GM21526 (cell line): ENCODE measurements at regions not wholly inside any gene's neighbourhood (a gene's known extent, or its start where the extent isn't known, plus 50 kb on each side); places are given as distances from the start of the nearest gene placed in this dataset.

Experiments
- ATAC-seq: cut with Tn5 transposase; IDR thresholded peaks from one replicate; pipeline ENCODE4 v1.9.1; 2021; ENCODE audit warnings: moderate library complexity; ENCODE audit not compliant: unreplicated experiment, low FRiP score

DNA sequence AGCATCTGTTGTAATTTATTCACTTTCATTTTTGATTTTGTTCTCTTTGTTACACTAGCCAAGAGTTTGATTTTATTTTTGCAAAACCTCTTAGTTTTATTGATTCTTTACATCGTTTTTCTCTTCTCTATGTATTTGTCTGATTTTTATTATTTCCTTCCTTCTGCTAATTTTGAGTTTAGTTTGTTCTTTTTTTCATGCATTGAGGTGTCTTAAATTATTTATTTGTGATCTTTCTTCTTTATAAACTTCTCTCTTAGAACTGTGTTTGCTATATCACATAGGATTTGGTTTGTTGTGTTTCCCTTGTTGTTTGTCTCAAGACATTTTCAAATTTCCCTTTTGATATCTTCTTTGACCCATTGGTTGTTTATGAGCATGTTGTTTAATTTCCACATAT, 51.7 kb upstream of the NFKBIA start:
- ATAC-seq = no peak

DNA sequence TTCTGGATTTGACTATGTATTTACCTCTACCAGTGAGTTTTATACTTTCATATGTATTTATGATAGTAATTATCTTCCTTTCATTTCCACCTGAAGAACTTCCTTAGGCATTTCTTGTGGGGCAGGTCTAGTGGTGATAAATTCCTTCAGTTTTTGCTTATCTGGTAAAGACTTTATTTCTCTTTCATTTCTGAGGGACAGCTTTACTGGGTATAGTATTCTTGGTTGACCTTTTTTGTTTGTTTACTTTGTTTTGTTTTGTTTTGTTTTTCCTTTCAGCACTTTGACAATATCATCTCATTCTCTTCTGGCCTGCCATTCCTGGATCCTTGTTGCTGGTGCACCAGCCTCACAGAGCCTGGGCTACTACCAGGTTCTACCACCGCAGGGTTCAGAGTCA, 53.9 kb upstream of the NFKBIA start:
- ATAC-seq = no peak

DNA sequence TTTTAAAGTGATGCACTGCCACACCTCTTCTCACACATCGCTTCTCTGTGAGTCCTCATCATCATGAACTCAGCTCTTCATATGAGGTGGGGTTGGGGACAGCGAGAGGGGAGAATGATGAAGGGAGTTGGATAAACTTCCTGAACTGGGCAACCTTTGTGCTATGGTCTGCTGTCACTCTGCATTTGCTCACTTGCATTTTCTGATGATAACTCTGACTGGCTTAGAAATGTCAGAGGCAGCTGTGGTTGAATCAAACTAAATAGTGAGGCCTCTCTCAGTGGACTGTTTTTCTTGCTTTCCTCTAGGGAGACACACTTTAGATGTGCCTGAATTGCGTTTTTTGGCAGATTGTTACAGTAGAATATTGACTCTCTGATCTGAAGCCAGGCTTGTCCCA, 55.2 kb upstream of the NFKBIA start:
- no peak for ATAC-seq

DNA sequence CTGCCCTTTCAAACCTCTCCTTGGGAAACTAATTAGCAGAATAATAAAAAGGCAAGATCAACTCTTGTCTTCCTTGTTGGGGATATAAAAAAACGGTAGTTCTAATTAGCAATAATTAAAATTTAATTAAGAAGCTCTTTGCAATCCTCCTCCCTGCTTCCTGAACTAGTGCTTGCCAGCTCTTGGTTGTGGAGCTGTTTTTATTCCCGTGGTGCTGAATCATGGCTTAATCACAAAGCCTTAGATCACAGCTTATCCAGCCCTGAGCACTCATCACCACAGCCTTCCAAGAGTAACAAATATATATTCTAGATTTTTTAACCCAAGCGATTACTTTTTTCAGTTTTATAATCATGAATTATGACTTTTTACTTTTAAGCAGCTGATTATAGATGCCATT, 63.2 kb upstream of the INSM2 start:
- no peak for ATAC-seq

DNA sequence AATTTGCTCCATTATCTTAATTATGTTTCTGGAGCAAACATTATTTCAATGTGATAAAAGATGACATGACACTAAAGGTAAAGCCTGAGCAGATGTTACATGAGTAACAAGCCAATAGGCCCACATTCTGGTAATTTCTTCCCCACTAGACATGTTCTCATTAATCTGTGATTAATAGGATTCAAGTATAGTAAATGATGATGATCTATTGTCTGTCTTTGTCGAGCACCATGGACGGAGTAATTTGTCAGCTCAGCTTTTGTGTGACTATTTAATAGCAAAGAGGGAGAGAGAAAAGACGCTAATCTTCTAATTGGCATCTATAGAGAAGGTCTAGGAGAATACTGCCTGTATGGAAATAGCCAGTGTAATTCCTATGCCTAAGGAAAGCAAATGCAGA, 62.2 kb upstream of the INSM2 start:
- ATAC-seq = no peak

DNA sequence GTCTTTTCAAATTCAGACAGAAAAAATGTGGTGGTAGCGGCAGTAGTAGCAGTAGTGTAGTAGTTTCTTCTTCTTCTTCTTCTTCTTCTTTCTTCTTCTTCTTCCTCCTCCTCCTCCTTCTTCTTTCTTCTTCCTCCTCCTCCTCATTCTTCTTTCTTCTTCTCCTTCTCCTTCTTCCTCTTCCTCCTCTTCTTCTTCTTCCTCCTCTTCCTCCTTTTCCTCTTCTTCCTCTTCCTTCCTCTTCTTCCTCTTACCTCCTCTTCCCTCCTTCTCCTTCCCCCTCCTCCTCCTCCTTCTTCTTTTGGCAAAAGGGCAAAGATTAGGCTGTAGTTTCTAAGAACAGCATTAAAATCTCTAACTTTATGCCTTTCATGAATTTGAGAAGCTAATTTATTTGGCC, 59.6 kb upstream of the INSM2 start:
- no peak for ATAC-seq

DNA sequence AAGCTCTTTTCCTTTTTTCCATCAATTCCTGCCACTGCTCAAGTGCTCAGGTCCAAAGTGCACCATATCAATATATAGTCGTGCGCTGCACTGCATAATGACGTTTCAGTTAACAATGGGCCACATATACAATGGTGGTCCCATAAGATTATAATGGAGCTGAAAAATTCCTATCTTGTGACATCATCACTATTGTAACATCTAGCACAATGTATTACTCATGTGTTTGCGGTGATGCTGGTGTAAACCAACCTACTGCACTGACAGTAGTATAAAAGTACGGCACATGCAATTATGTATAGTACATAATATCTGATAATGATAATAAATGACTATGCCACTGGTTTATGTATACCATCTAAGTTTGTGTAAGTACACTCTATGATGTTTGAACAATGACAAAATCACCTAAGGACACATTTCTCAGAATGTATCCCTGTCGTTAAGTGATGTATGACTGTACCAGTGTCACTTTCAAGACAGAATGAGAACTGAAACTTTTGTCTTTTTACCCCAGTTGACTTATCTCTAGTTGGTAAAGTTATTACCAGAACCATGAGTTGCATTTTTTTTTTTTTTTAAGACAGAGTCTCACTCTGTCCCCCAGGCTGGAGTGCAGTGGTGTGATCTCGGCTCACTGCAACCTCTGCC, 53.7 kb upstream of the INSM2 start:
- ATAC-seq = peak; percentile 96

DNA sequence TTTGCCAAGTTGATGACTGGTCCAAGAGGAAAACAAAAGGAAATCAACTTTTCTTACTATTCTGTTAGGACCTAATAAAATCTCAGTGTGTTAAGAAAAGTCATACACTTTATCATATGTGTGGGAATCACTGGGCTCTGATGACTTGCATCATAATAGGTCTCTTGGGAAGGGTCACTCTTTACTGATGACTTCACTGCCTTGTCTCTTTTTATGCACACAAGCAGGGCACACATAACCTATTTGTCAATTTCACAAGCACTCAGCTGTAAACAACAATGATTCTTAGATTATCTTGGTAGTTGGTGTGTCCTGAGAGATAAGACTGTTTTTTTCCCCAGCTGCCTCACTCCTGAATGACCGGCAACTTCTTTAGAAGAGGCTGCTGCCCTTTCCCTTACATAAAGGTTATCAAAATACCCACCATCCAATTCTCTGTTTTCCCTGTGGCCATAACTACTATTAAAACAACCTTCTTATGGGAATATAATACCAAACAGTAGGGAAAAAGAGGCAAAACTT, 50.9 kb upstream of the INSM2 start:
- no peak for ATAC-seq
